HepG2 (cell line): ENCODE measurements at regions not wholly inside any gene's neighbourhood (a gene's known extent, or its start where the extent isn't known, plus 50 kb on each side); places are given as distances from the start of the nearest gene placed in this dataset.
A peak's percentile ranks its signal among the peaks of the same experiment; 100 is the strongest.
"Not testable (repeated sequence)": the region's sequence is repeated elsewhere in the genome, so short reads cannot be mapped to it uniquely, and the experiment has no call there.

Experiments
- ATAC-seq: fragments of 200-7000 bp; cut with Tn5 transposase; 3 replicates; pipeline ENCODE4 v1.9.1; 2020; ENCODE audit warnings: mild to moderate bottlenecking, moderate library complexity
- BruUV-seq: library from RNA; stranded (reverse); fragments of 400-500 nt; replicated peaks from 2 replicates; lab custom pipeline; 2021; lab: Mats Ljungman, UMichigan
- CTCF ChIA-PET: fragments of 300-600 bp; formaldehyde crosslinking; extraction: SDS; loops from one replicate; lab custom pipeline; 2021; ENCODE audit warnings: low total read pairs, inconsistent platforms, low intra/inter-chr PET ratio; lab: Yijun Ruan, JAX
- POLR2A ChIA-PET: fragments of 350-600 bp; sonication (Branson Sonifier 250); formaldehyde crosslinking; loops from one replicate; lab custom pipeline; 2020; ENCODE audit warnings: antibody characterized with exemption, inconsistent platforms; lab: Yijun Ruan, JAX
- DNase-seq: peaks from one replicate; pipeline ENCODE4 v3.0.0-alpha.2; 2015; ENCODE audit warnings: low spot score
- FAIRE-seq: peaks from 3 replicates; lab custom pipeline; 2011; peaks lifted over from hg19 to GRCh38; lab: Jason Lieb, UNC
- H2AFZ ChIP-seq: one replicate; pipeline ENCODE4 v1.6.1; 2011; ENCODE audit warnings: low read length, inconsistent platforms
- H3K27ac ChIP-seq: fragments of 300-600 bp; 3 replicates; pipeline ENCODE4 v1.8.0; 2011; ENCODE audit warnings: mixed run types, mild to moderate bottlenecking, mixed read lengths, low read length, inconsistent platforms; ENCODE audit not compliant: insufficient read depth; ENCODE audit errors: extremely low read length
- H3K27me3 ChIP-seq, 2 experiments: fragments of 200-600 bp in 1 of 2; 2 replicates in 1 of 2; 3 replicates in 1 of 2; pipeline versions ENCODE4 v1.6.0 to v1.8.0; 2011; ENCODE audit warnings: low read length in 2 of 2, mild to moderate bottlenecking in 2 of 2, moderate library complexity in 2 of 2, inconsistent platforms in 1 of 2; ENCODE audit not compliant: insufficient read depth in 2 of 2, control insufficient read depth in 1 of 2
- H3K36me3 ChIP-seq, 2 experiments: fragments of 200-600 bp in 1 of 2; replicated peaks in 1 of 2; 2 replicates in 1 of 2; 3 replicates in 1 of 2; pipeline versions ENCODE4 v1.5.1 to v1.8.0; 2011; ENCODE audit warnings: low read length in 2 of 2, inconsistent platforms in 1 of 2; ENCODE audit not compliant: insufficient read depth in 2 of 2, control insufficient read depth in 1 of 2
- H3K4me1 ChIP-seq: 2 replicates; pipeline ENCODE4 v1.5.1; 2012; ENCODE audit warnings: low read length, inconsistent platforms; ENCODE audit not compliant: insufficient read depth
- H3K4me2 ChIP-seq: 2 replicates; pipeline ENCODE4 v1.6.0; 2011; ENCODE audit warnings: low read depth, low read length, inconsistent platforms
- H3K4me3 ChIP-seq, 3 experiments: fragments of 200-600 bp in 1 of 3; sonication (generic), shearing (Covaris generic) in 1 of 3; replicated peaks in 1 of 3; 2 replicates each; pipeline ENCODE4 v1.5.1; 2011 to 2016; ENCODE audit warnings: low read length in 3 of 3, inconsistent platforms in 2 of 3, low read depth in 2 of 3, mild to moderate bottlenecking in 2 of 3, control low read depth in 1 of 3, mixed read lengths in 1 of 3; ENCODE audit not compliant: insufficient read depth in 1 of 3
- H3K79me2 ChIP-seq: one replicate; pipeline ENCODE4 v1.6.1; 2011; ENCODE audit warnings: low read length, inconsistent platforms; ENCODE audit not compliant: insufficient read depth
- H3K9ac ChIP-seq: 2 replicates; pipeline ENCODE4 v1.6.0; 2011; ENCODE audit warnings: mild to moderate bottlenecking, low read depth, low read length, inconsistent platforms; ENCODE audit not compliant: insufficient read depth
- H3K9me3 ChIP-seq: 2 replicates; pipeline ENCODE4 v1.5.1; 2012; ENCODE audit warnings: mild to moderate bottlenecking, low read length
- H4K20me1 ChIP-seq: 2 replicates; pipeline ENCODE4 v1.6.0; 2011; ENCODE audit warnings: inconsistent platforms, mild to moderate bottlenecking, low read length, moderate library complexity; ENCODE audit not compliant: insufficient read depth
- CEBPB ChIP-seq: IDR thresholded peaks from 2 replicates; pipeline ENCODE4 v1.6.1; 2011; ENCODE audit warnings: low read depth, low read length, improper control_type of control experiment, borderline replicate concordance
- CREB1 ChIP-seq, 2 experiments: fragments of 450-650 bp in 1 of 2; IDR thresholded peaks; 2 replicates each; pipeline ENCODE4 v1.6.1; 2016 to 2017; ENCODE audit warnings: control low read depth in 1 of 2, mild to moderate bottlenecking in 1 of 2, missing compliant biosample characterization in 1 of 2, missing genetic modification characterization in 1 of 2
- ZNF484 ChIP-seq: sonication (generic); formaldehyde crosslinking; IDR thresholded peaks from 2 replicates; pipeline ENCODE4 v1.5.1; 2020; ENCODE audit warnings: mild to moderate bottlenecking, low read depth, missing genetic modification reagents, borderline replicate concordance
- WGBS: methylation state at CpG from one replicate; pipeline ENCODE4 v1.1.6; 2017; ENCODE audit warnings: low lambda C conversion rate; 5-methylcytosine and 5-hydroxymethylcytosine counted together
- in situ Hi-C: cut with HindIII; loops from 2 replicates; pipeline ENCODE4 v1.10.0; 2017; ENCODE audit warnings: low pct_unique_long_range_greater_than_20kb; ENCODE audit not compliant: extremely low pct_ligation_motif_present
- intact Hi-C: fragments of 100-400 bp; cut with micrococcal nuclease; formaldehyde crosslinking; loops from one replicate; pipeline ENCODE4 v1.10.0; 2022; ENCODE audit not compliant: unreplicated experiment

GRCh38 chr1:232316864-232317263 is 313.1 kb downstream of the SIPA1L2 start:
- no peak for ATAC-seq
- in situ Hi-C loops: no loop called here
- Histone ChIP-seq H3K79me2 (no peaks in the 10 kb centered on the region), H4K20me1 (no peaks in the 10 kb centered on the region), H3K4me3 (no peak overlapping the region), H2AFZ (no peak overlapping the region), H3K4me2 (no peak overlapping the region), H3K9ac (no peak overlapping the region), H3K4me1 (no peaks in the 10 kb centered on the region), H3K36me3 (no peaks in the 10 kb centered on the region), H3K27me3 (no peaks in the 10 kb centered on the region), H3K9me3 (peaks cover 9% of the 10 kb centered on the region; the same call in 1 of the 2 replicates), H3K27ac (no peak overlapping the region)
- TF ChIP-seq CEBPB (peak; percentile 37), ZNF484 (CRISPR knock-in tag) (no peak)
- no TSS peak for BruUV-seq
- ChIA-PET POLR2A (no interaction called here), CTCF (no interaction called here)
- intact Hi-C loops: no loop called here
- FAIRE-seq: no peak
- DNase-seq: no peak

GRCh38 chr1:232313876-232314275 is 316.1 kb downstream of the SIPA1L2 start:
- TF ChIP-seq CREB1 (IDR thresholded peaks at IDR 0.05): peak; percentile 45; the same call in 1 of the 2 replicates
- CTCF ChIA-PET; TF ChIP-seq CREB1 (CRISPR knock-in tag; IDR thresholded peaks at IDR 0.05): not testable (repeated sequence)
- 34% methylated on average over 14 of the region's 15 CpGs for WGBS

More at GRCh38 chr1:232313876-232314275, 316.1 kb downstream of the SIPA1L2 start:
- H3K36me3 ChIP-seq, intact Hi-C loops, DNase-seq, H3K27me3 ChIP-seq, ATAC-seq, H3K9me3 ChIP-seq, FAIRE-seq, H2AFZ ChIP-seq, POLR2A ChIA-PET, H3K27ac ChIP-seq, H4K20me1 ChIP-seq, BruUV-seq, H3K4me3 ChIP-seq, in situ Hi-C loops, H3K4me2 ChIP-seq, H3K9ac ChIP-seq, H3K79me2 ChIP-seq, H3K4me1 ChIP-seq: not testable (repeated sequence)
